SK-N-SH treated with all-trans-retinoic acid at 6 μM for 48 hours (cell line): ENCODE measurements at regions not wholly inside any gene's neighbourhood (a gene's known extent, or its start where the extent isn't known, plus 50 kb on each side); places are given as distances from the start of the nearest gene placed in this dataset.
A peak's percentile ranks its signal among the peaks of the same experiment; 100 is the strongest.

Source experiments
- ATAC-seq: fragments of 200-7000 bp; cut with Tn5 transposase; 3 replicates; pipeline ENCODE4 v1.9.1; 2020; ENCODE audit warnings: mild to moderate bottlenecking, moderate library complexity
- ARNTL ChIP-seq: fragments of 450-650 bp; formaldehyde crosslinking; IDR thresholded peaks from 2 replicates; pipeline ENCODE4 v1.5.0; 2020; ENCODE audit warnings: low read depth, mild to moderate bottlenecking, moderate library complexity, borderline replicate concordance
- BACH2 ChIP-seq: fragments of 250-450 bp; sonication (Bioruptor Pico); IDR thresholded peaks from 2 replicates; pipeline ENCODE4 v1.9.0; 2021; ENCODE audit warnings: mild to moderate bottlenecking, borderline replicate concordance
- CSDC2 ChIP-seq: fragments of 250-450 bp; sonication (Bioruptor Pico); IDR thresholded peaks from 2 replicates; pipeline ENCODE4 v1.5.0; 2020; ENCODE audit warnings: mild to moderate bottlenecking, moderate library complexity
- CSRNP3 ChIP-seq: fragments of 250-450 bp; sonication (Bioruptor Pico); IDR thresholded peaks from 2 replicates; pipeline ENCODE4 v1.5.1; 2021; ENCODE audit warnings: mild to moderate bottlenecking, moderate library complexity
- ESRRG ChIP-seq: fragments of 250-450 bp; sonication (Bioruptor Pico); IDR thresholded peaks from 2 replicates; pipeline ENCODE4 v1.6.1; 2021; ENCODE audit warnings: mild to moderate bottlenecking
- GLIS3 ChIP-seq: fragments of 250-450 bp; sonication (Bioruptor Pico); IDR thresholded peaks from 2 replicates; pipeline ENCODE4 v1.5.0; 2020; ENCODE audit warnings: mild to moderate bottlenecking, moderate library complexity
- ISL1 ChIP-seq: fragments of 250-450 bp; sonication (Bioruptor Pico); IDR thresholded peaks from 2 replicates; pipeline ENCODE4 v2.1.2; 2022; ENCODE audit warnings: mild to moderate bottlenecking, moderate library complexity
- OSR1 ChIP-seq: fragments of 250-450 bp; sonication (Bioruptor Pico); IDR thresholded peaks from 2 replicates; pipeline ENCODE4 v1.8.0; 2022; ENCODE audit warnings: moderate library complexity, mild to moderate bottlenecking, inconsistent platforms
- POU6F1 ChIP-seq: fragments of 250-450 bp; sonication (Bioruptor Pico); IDR thresholded peaks from 2 replicates; pipeline ENCODE4 v1.8.0; 2021; ENCODE audit warnings: low read depth, mild to moderate bottlenecking, moderate library complexity, borderline replicate concordance
- PPARA ChIP-seq: fragments of 250-450 bp; sonication (Bioruptor Pico); IDR thresholded peaks from 2 replicates; pipeline ENCODE4 v1.5.0; 2020; ENCODE audit warnings: mild to moderate bottlenecking, borderline replicate concordance
- RARB ChIP-seq: fragments of 250-450 bp; sonication (Bioruptor Pico); IDR thresholded peaks from 2 replicates; pipeline ENCODE4 v1.8.0; 2021; ENCODE audit warnings: mild to moderate bottlenecking, moderate library complexity
- SNAI2 ChIP-seq: fragments of 250-450 bp; sonication (Bioruptor Pico); IDR thresholded peaks from 2 replicates; pipeline ENCODE4 v1.5.0; 2020; ENCODE audit warnings: mild to moderate bottlenecking, moderate library complexity
- TCF4 ChIP-seq: fragments of 250-450 bp; sonication (Bioruptor Pico); IDR thresholded peaks from 2 replicates; pipeline ENCODE4 v1.8.0; 2021; ENCODE audit warnings: mild to moderate bottlenecking, moderate library complexity, borderline replicate concordance
- TOX ChIP-seq: fragments of 250-450 bp; sonication (Bioruptor Pico); IDR thresholded peaks from 2 replicates; pipeline ENCODE4 v1.8.0; 2021; ENCODE audit warnings: mild to moderate bottlenecking, moderate library complexity, borderline replicate concordance
- TSHZ2 ChIP-seq: fragments of 250-450 bp; sonication (Bioruptor Pico); IDR thresholded peaks from 2 replicates; pipeline ENCODE4 v1.5.0; 2020; ENCODE audit warnings: mild to moderate bottlenecking, moderate library complexity
- ZFP3 ChIP-seq: fragments of 250-450 bp; sonication (Bioruptor Pico); IDR thresholded peaks from 2 replicates; pipeline ENCODE4 v1.5.0; 2020; ENCODE audit warnings: mild to moderate bottlenecking, moderate library complexity
- ZFP30 ChIP-seq: fragments of 450-650 bp; formaldehyde crosslinking; IDR thresholded peaks from 2 replicates; pipeline ENCODE4 v1.5.0; 2022; ENCODE audit warnings: mild to moderate bottlenecking, moderate library complexity
- ZNF565 ChIP-seq: fragments of 450-650 bp; formaldehyde crosslinking; conservative IDR thresholded peaks from 2 replicates; pipeline ENCODE4 v1.5.0; 2020; ENCODE audit warnings: low read depth, mild to moderate bottlenecking, moderate library complexity
- TF ChIP-seq, protein P1 (sequence below): fragments of 250-450 bp; sonication (Bioruptor Pico); IDR thresholded peaks from 2 replicates; pipeline ENCODE4 v1.5.1; 2020; ENCODE audit warnings: low read depth, mild to moderate bottlenecking, moderate library complexity

- no peak for TF ChIP-seq CSDC2 (CRISPR knock-in tag)
- ATAC-seq = no peak
These were observed 189.1 kb upstream of the PARD3B start for GRCh38 chr2:204356151-204356641.

GRCh38 chr2:204357286-204357685 lies 188.0 kb upstream of the PARD3B start:
- no peak for TF ChIP-seq POU6F1
- TF ChIP-seq GLIS3 = no peak
- no peak for TF ChIP-seq CSRNP3 (CRISPR knock-in tag)
- TF ChIP-seq, protein P1, sequence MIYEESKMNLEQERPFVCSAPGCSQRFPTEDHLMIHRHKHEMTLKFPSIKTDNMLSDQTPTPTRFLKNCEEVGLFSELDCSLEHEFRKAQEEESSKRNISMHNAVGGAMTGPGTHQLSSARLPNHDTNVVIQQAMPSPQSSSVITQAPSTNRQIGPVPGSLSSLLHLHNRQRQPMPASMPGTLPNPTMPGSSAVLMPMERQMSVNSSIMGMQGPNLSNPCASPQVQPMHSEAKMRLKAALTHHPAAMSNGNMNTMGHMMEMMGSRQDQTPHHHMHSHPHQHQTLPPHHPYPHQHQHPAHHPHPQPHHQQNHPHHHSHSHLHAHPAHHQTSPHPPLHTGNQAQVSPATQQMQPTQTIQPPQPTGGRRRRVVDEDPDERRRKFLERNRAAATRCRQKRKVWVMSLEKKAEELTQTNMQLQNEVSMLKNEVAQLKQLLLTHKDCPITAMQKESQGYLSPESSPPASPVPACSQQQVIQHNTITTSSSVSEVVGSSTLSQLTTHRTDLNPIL (CRISPR knock-in tag) = no peak
- no peak for TF ChIP-seq TOX (CRISPR knock-in tag)
- TF ChIP-seq TSHZ2 (CRISPR knock-in tag) = peak; percentile 33; the same call in 1 of the 2 replicates
- ATAC-seq = no peak

DNA sequence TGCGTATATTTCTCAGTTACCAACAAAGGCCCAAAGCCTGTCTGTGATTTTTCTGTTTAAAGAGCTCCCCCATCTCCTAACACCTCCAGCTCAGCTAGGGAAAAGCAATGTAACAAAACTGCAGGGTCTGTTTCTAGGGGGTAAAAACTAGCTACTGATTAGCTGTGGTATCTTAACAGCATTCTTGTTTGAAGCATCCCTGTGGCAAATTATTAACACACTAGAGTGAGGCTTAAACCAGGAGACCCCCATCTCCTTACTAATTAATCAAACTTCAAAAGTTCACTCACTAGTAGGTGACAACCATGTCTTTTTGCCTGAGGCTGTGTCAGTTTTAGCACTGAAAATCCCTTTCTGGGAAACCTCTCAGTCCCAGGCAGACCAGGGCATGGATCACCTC lies 186.2 kb upstream of the PARD3B start:
- no peak for ATAC-seq
- TF ChIP-seq PPARA (CRISPR knock-in tag) (no peak), TSHZ2 (CRISPR knock-in tag) (no peak), GLIS3 (no peak)
- TF ChIP-seq, all 23 proteins: peak for 0

- no peak for ATAC-seq
- no peak for TF ChIP-seq ZFP30
- TF ChIP-seq POU6F1 = no peak
- no peak for TF ChIP-seq TOX (CRISPR knock-in tag)
- TF ChIP-seq RARB (CRISPR knock-in tag) = no peak
- TF ChIP-seq, protein P1 (CRISPR knock-in tag) = no peak
- TF ChIP-seq PPARA (CRISPR knock-in tag) = no peak
- no peak for TF ChIP-seq CSRNP3 (CRISPR knock-in tag)
- no peak for TF ChIP-seq ARNTL
- no peak for TF ChIP-seq ZNF565 (CRISPR knock-in tag)
- TF ChIP-seq ZFP3 (CRISPR knock-in tag) = no peak
- no peak for TF ChIP-seq SNAI2 (CRISPR knock-in tag)
- no peak for TF ChIP-seq BACH2 (CRISPR knock-in tag)
- TF ChIP-seq ESRRG = no peak
- no peak for TF ChIP-seq OSR1
- no peak for TF ChIP-seq TCF4 (CRISPR knock-in tag)
- no peak for TF ChIP-seq ISL1 (CRISPR knock-in tag)
These were observed 184.9 kb upstream of the PARD3B start for GRCh38 chr2:204360218-204361007.
